Hepatocyte (in vitro differentiated cells): ENCODE measurements at regions not wholly inside any gene's neighbourhood (a gene's known extent, or its start where the extent isn't known, plus 50 kb on each side); places are given as distances from the start of the nearest gene placed in this dataset.

ENCODE experiments used
- DNase-seq: peaks from one replicate; pipeline ENCODE4 v3.0.0-alpha.2; 2016; ENCODE audit warnings: low spot score
- H2AFZ ChIP-seq: fragments of 200-600 bp; sonication (generic); 2 replicates; pipeline ENCODE4 v1.6.0; 2016; ENCODE audit warnings: antibody characterized with exemption, mild to moderate bottlenecking
- H3K27ac ChIP-seq: fragments of 200-600 bp; sonication (generic); 2 replicates; pipeline ENCODE4 v1.5.1; 2016; ENCODE audit warnings: mild to moderate bottlenecking
- H3K27me3 ChIP-seq: fragments of 200-600 bp; sonication (generic); 2 replicates; pipeline ENCODE4 v1.6.1; 2016
- H3K36me3 ChIP-seq: fragments of 200-600 bp; sonication (generic); replicated peaks from 2 replicates; pipeline ENCODE4 v1.5.1; 2016; ENCODE audit warnings: low read depth; ENCODE audit not compliant: insufficient read depth
- H3K4me1 ChIP-seq: fragments of 200-600 bp; sonication (generic); 2 replicates; pipeline ENCODE4 v1.5.1; 2016; ENCODE audit warnings: mild to moderate bottlenecking, moderate library complexity; ENCODE audit not compliant: insufficient read depth
- H3K4me2 ChIP-seq: fragments of 200-600 bp; sonication (generic); 2 replicates; pipeline ENCODE4 v1.6.0; 2016
- H3K4me3 ChIP-seq: fragments of 200-600 bp; sonication (generic); 2 replicates; pipeline ENCODE4 v1.5.1; 2016; ENCODE audit warnings: mild to moderate bottlenecking
- H3K79me2 ChIP-seq: fragments of 200-600 bp; sonication (generic); 2 replicates; pipeline ENCODE4 v1.6.0; 2017; ENCODE audit warnings: mild to moderate bottlenecking
- H3K9me2 ChIP-seq: fragments of 200-600 bp; sonication (generic); replicated peaks from 2 replicates; pipeline ENCODE4 v1.6.0; 2017; ENCODE audit warnings: mild to moderate bottlenecking; ENCODE audit not compliant: insufficient read depth
- H3K9me3 ChIP-seq: fragments of 200-600 bp; sonication (generic); 2 replicates; pipeline ENCODE4 v1.5.1; 2016; ENCODE audit warnings: low read depth, mild to moderate bottlenecking
- H4K20me1 ChIP-seq: fragments of 200-600 bp; sonication (generic); 2 replicates; pipeline ENCODE4 v1.6.0; 2016; ENCODE audit warnings: mild to moderate bottlenecking; ENCODE audit not compliant: insufficient read depth, poor library complexity, severe bottlenecking
- CTCF ChIP-seq: fragments of 200-600 bp; sonication (generic); IDR thresholded peaks from 2 replicates; pipeline ENCODE4 v1.5.1; 2016; ENCODE audit warnings: antibody characterized with exemption, mild to moderate bottlenecking; ENCODE audit not compliant: poor library complexity
- EZH2 ChIP-seq: fragments of 200-600 bp; sonication (generic); IDR thresholded peaks from 2 replicates; pipeline ENCODE4 v1.6.1; 2016; ENCODE audit warnings: antibody characterized with exemption, mild to moderate bottlenecking, borderline replicate concordance
- EZH2phosphoT487 ChIP-seq: fragments of 200-600 bp; sonication (generic); IDR thresholded peaks from one replicate; pipeline ENCODE4 v1.6.1; 2018; ENCODE audit warnings: antibody characterized with exemption, mild to moderate bottlenecking, low read depth, moderate library complexity; ENCODE audit not compliant: unreplicated experiment, severe bottlenecking
- WGBS: methylation state at CpG from one replicate; pipeline ENCODE4 v1.1.6; 2016; ENCODE audit warnings: low lambda C conversion rate; ENCODE audit errors: missing lambda C conversion rate; 5-methylcytosine and 5-hydroxymethylcytosine counted together

GRCh38 chr15:36406366-36406765 lies 173.1 kb upstream of the CDIN1 start:
- Histone ChIP-seq H3K9me2 (no peaks in the 10 kb centered on the region), H3K4me2 (no peak overlapping the region), H4K20me1 (no peaks in the 10 kb centered on the region), H3K27me3 (no peaks in the 10 kb centered on the region), H3K4me1 (no peaks in the 10 kb centered on the region), H3K27ac (no peak overlapping the region), H3K79me2 (no peaks in the 10 kb centered on the region), H3K36me3 (no peaks in the 10 kb centered on the region), H2AFZ (no peak overlapping the region), H3K9me3 (no peaks in the 10 kb centered on the region), H3K4me3 (no peak overlapping the region)
- DNase-seq = no peak
- no peak for TF ChIP-seq CTCF
- TF ChIP-seq EZH2 = no peak
- TF ChIP-seq EZH2phosphoT487 = no peak
- 71% methylated on average over 3 of the region's 3 CpGs for WGBS

GRCh38 chr15:36406911-36407310 lies 172.5 kb upstream of the CDIN1 start:
- 55% methylated on average over 3 of the region's 3 CpGs for WGBS
- Histone ChIP-seq H3K36me3 (no peaks in the 10 kb centered on the region), H3K9me3 (no peaks in the 10 kb centered on the region), H4K20me1 (no peaks in the 10 kb centered on the region), H3K4me1 (no peaks in the 10 kb centered on the region), H3K27me3 (no peaks in the 10 kb centered on the region), H3K4me3 (no peak overlapping the region), H3K27ac (no peak overlapping the region), H3K4me2 (no peak overlapping the region), H2AFZ (no peak overlapping the region), H3K79me2 (no peaks in the 10 kb centered on the region), H3K9me2 (no peaks in the 10 kb centered on the region)
- TF ChIP-seq EZH2phosphoT487 = no peak
- TF ChIP-seq EZH2 = no peak
- TF ChIP-seq CTCF = no peak
- no peak for DNase-seq

- 44% methylated on average over 4 of the region's 4 CpGs for WGBS
- Histone ChIP-seq H2AFZ (no peak overlapping the region), H3K9me2 (no peaks in the 10 kb centered on the region), H3K27me3 (no peaks in the 10 kb centered on the region), H3K36me3 (no peaks in the 10 kb centered on the region), H4K20me1 (no peaks in the 10 kb centered on the region), H3K9me3 (no peaks in the 10 kb centered on the region), H3K27ac (no peak overlapping the region), H3K4me1 (no peaks in the 10 kb centered on the region), H3K79me2 (no peaks in the 10 kb centered on the region), H3K4me2 (no peak overlapping the region), H3K4me3 (no peak overlapping the region)
- TF ChIP-seq CTCF = no peak
- no peak for TF ChIP-seq EZH2phosphoT487
- no peak for TF ChIP-seq EZH2
- DNase-seq = no peak
Measured at GRCh38 chr15:36407647-36408046, 171.8 kb upstream of the CDIN1 start.

- TF ChIP-seq EZH2phosphoT487 (no peak), EZH2 (no peak), CTCF (no peak)
- Histone ChIP-seq H4K20me1 (no peaks in the 10 kb centered on the region), H3K36me3 (no peaks in the 10 kb centered on the region), H3K4me2 (no peak overlapping the region), H3K9me3 (no peaks in the 10 kb centered on the region), H3K79me2 (no peaks in the 10 kb centered on the region), H2AFZ (no peak overlapping the region), H3K4me1 (no peaks in the 10 kb centered on the region), H3K9me2 (no peaks in the 10 kb centered on the region), H3K27me3 (no peaks in the 10 kb centered on the region), H3K4me3 (no peak overlapping the region), H3K27ac (no peak overlapping the region)
- DNase-seq = no peak
- 94% methylated on average over 6 of the region's 6 CpGs for WGBS
Measured at GRCh38 chr15:36409819-36410218, 169.6 kb upstream of the CDIN1 start.
